ENCODE measurements at regions not wholly inside any gene's neighbourhood (a gene's known extent, or its start where the extent isn't known, plus 50 kb on each side); places are given as distances from the start of the nearest gene placed in this dataset.
"Not testable (repeated sequence)": the region's sequence is repeated elsewhere in the genome, so short reads cannot be mapped to it uniquely, and the experiment has no call there.

DNA sequence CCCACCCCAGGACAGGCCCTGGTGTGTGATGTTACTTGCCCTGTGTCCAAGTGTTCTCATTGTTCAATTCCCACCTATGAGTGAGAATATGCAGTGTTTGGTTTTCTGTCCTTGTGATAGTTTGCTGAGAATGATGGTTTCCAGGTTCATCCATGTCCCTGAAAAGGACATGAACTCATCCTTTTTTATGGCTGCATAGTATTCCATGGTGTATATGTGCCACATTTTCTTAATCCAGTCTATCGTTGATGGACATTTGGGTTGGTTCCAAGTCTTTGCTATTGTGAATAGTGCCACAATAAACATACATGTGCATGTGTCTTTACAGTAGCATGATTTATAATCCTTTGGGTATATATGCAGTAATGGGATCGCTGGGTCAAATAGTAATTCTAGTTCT lies 340.2 kb upstream of the MEIS1 start:
- TF ChIP-seq POLR2A (IDR thresholded peaks at IDR 0.05) = not testable (repeated sequence)
- TF ChIP-seq, protein P1, sequence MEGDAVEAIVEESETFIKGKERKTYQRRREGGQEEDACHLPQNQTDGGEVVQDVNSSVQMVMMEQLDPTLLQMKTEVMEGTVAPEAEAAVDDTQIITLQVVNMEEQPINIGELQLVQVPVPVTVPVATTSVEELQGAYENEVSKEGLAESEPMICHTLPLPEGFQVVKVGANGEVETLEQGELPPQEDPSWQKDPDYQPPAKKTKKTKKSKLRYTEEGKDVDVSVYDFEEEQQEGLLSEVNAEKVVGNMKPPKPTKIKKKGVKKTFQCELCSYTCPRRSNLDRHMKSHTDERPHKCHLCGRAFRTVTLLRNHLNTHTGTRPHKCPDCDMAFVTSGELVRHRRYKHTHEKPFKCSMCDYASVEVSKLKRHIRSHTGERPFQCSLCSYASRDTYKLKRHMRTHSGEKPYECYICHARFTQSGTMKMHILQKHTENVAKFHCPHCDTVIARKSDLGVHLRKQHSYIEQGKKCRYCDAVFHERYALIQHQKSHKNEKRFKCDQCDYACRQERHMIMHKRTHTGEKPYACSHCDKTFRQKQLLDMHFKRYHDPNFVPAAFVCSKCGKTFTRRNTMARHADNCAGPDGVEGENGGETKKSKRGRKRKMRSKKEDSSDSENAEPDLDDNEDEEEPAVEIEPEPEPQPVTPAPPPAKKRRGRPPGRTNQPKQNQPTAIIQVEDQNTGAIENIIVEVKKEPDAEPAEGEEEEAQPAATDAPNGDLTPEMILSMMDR (IDR thresholded peaks at IDR 0.05 in 4 of 5, conservative IDR thresholded peaks at IDR 0.05 in 1 of 5) = not testable (repeated sequence)
